ENCODE measurements at regions not wholly inside any gene's neighbourhood (a gene's known extent, or its start where the extent isn't known, plus 50 kb on each side); places are given as distances from the start of the nearest gene placed in this dataset.

DNA sequence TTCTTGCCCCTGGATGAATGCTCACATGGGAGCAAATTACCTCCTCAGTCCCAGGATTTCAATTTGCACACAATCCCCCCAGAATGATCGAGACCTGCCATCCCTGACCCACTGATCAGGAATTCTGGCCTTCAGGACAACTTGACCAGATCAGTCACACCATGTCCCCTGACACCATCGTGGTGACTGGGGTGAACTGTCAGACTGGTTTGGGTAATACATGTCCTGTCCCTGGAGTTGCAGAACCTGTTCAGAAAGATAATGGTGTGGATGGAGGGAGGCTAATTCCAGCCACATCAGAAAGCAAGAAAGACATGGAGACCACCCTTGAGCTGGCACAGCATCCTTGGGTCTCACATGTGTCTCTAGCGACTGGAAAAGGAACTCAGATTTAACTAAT, 57.9 kb upstream of the TOP3B start:
- DNase-seq (ENCODE audit: low spot score): no peak
- in situ Hi-C loops (cut with MboI; ENCODE audit: low pct_unique_long_range_greater_than_20kb, low sequenced_read_pairs, unreplicated experiment): no loop called here
- no peak for TF ChIP-seq CTCF (IDR thresholded peaks at IDR 0.05; ENCODE audit: extremely low read depth, insufficient read depth, missing control alignments)

DNA sequence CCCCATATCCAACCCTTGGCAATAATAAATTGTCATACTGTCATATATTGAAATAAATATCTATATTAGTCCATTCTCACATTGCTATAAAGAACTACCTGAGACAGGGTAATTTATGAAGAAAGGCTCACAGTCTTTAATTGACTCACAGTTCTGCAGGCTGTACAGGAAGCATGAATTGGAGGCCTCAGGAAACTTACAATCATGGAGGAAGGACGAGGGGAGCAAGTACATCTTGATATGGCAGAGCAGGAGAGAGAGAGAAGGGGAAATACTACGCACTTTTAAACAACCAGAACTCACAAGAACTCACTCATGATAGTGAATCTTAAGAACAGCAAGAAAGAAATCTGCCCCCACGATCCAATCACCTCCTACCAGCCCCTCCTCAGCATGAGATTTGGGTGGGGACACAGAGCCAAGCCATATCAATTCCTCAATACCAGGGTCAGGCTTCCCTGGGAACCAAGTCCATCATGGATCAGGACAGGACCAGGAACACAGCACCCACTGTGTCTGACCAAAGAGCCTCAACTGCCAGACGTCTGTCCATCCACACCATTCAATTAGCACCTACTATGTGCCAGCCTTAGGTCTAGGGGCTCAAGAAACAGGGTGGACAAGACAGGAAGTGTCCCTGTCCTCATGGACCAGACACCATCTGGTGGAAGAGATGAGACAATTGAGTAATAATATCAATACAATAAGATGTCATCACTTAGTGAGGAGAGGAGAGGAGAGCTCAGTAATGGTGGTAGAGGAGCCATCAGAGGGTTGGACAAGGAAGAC, 56.9 kb upstream of the TOP3B start:
- TF ChIP-seq CTCF (IDR thresholded peaks at IDR 0.05; ENCODE audit: extremely low read depth, insufficient read depth, missing control alignments): no peak
- in situ Hi-C loops (cut with MboI; ENCODE audit: low pct_unique_long_range_greater_than_20kb, low sequenced_read_pairs, unreplicated experiment): loop anchor here (10.0 kb wide), 1 partner anchor 895 kb away; no protein-coding TSS in a partner anchor
- no peak for DNase-seq (ENCODE audit: low spot score)

GRCh38 chr22:22038178-22038880, 55.7 kb upstream of the TOP3B start:
- no peak for TF ChIP-seq CTCF (IDR thresholded peaks at IDR 0.05; ENCODE audit: extremely low read depth, insufficient read depth, missing control alignments)
- in situ Hi-C loops (cut with MboI; ENCODE audit: low pct_unique_long_range_greater_than_20kb, low sequenced_read_pairs, unreplicated experiment): loop anchor here (10.0 kb wide), 1 partner anchor 896 kb away; no protein-coding TSS in a partner anchor
- no peak for DNase-seq (ENCODE audit: low spot score)

GRCh38 chr22:22037740-22038139, 55.2 kb upstream of the TOP3B start:
- no peak for DNase-seq (ENCODE audit: low spot score)
- in situ Hi-C loops (cut with MboI; ENCODE audit: low pct_unique_long_range_greater_than_20kb, low sequenced_read_pairs, unreplicated experiment): loop anchor here (10.0 kb wide), 1 partner anchor 897 kb away; no protein-coding TSS in a partner anchor
- no peak for TF ChIP-seq CTCF (IDR thresholded peaks at IDR 0.05; ENCODE audit: extremely low read depth, insufficient read depth, missing control alignments)

- no peak for TF ChIP-seq CTCF (IDR thresholded peaks at IDR 0.05; ENCODE audit: extremely low read depth, insufficient read depth, missing control alignments)
- DNase-seq (ENCODE audit: low spot score): no peak
- in situ Hi-C loops (cut with MboI; ENCODE audit: low pct_unique_long_range_greater_than_20kb, low sequenced_read_pairs, unreplicated experiment): loop anchor here (10.0 kb wide), 1 partner anchor 898 kb away; no protein-coding TSS in a partner anchor
Observed at GRCh38 chr22:22037229-22037628, 54.6 kb upstream of the TOP3B start.

- no peak for DNase-seq (ENCODE audit: low spot score)
- no peak for TF ChIP-seq CTCF (IDR thresholded peaks at IDR 0.05; ENCODE audit: extremely low read depth, insufficient read depth, missing control alignments)
- in situ Hi-C loops (cut with MboI; ENCODE audit: low pct_unique_long_range_greater_than_20kb, low sequenced_read_pairs, unreplicated experiment): loop anchor here (10.0 kb wide), 1 partner anchor 898 kb away; no protein-coding TSS in a partner anchor
Observed at GRCh38 chr22:22036588-22036987, 54.0 kb upstream of the TOP3B start.

All from GM13977 (cell line).